ENCODE measurements at regions not wholly inside any gene's neighbourhood (a gene's known extent, or its start where the extent isn't known, plus 50 kb on each side); places are given as distances from the start of the nearest gene placed in this dataset.
A peak's percentile ranks its signal among the peaks of the same experiment; 100 is the strongest.

DNA sequence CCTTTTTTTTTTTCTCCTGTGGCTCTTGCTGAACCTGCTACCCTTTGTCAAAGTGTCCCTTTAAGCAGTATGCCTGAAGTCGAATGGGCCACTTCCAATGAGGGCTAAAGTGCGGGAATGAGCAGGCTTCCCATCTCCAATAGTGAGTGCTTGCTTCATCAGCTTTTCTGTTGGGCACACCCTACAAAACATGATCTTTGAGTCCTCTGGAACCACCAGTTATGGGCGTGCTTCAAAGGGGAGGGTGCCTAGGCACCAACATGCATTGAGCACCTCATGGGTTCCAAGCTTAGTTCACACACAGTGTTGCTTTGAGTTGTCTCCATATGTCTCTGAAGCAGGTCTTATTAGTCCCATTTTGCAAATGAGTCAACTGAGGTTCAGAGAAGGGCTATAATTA, 132.8 kb upstream of the CPEB4 start:
- Histone ChIP-seq H3K4me1 (ENCODE audit: control insufficient read depth in 5 of 5, insufficient read depth in 5 of 5, low read length in 5 of 5) (peaks cover 0 to 5% (median 3%) of the 10 kb centered on the region in 5 donors), H3K27me3 (ENCODE audit: control insufficient read depth in 3 of 3, insufficient read depth in 3 of 3, low read length in 2 of 3) (no peaks in the 10 kb centered on the region), H3K9ac (ENCODE audit: insufficient read depth in 1 of 2, low read length in 2 of 2) (no peak overlapping the region), H3K9me3 (ENCODE audit: control insufficient read depth in 4 of 4, insufficient read depth in 3 of 4, low read length in 3 of 4) (peaks cover 0 to 2% (median 0%) of the 10 kb centered on the region in 4 donors), H3K4me3 (no peak overlapping the region), H3K36me3 (ENCODE audit: control insufficient read depth in 4 of 4, insufficient read depth in 4 of 4, low read length in 4 of 4) (no peaks in the 10 kb centered on the region), H3K27ac (ENCODE audit: low read depth in 1 of 2, low read length in 1 of 2) (no peak overlapping the region)
- ATAC-seq (ENCODE audit: insufficient read depth, low FRiP score) (no peak), DNase-seq (no peak)
- TF ChIP-seq, protein P1, sequence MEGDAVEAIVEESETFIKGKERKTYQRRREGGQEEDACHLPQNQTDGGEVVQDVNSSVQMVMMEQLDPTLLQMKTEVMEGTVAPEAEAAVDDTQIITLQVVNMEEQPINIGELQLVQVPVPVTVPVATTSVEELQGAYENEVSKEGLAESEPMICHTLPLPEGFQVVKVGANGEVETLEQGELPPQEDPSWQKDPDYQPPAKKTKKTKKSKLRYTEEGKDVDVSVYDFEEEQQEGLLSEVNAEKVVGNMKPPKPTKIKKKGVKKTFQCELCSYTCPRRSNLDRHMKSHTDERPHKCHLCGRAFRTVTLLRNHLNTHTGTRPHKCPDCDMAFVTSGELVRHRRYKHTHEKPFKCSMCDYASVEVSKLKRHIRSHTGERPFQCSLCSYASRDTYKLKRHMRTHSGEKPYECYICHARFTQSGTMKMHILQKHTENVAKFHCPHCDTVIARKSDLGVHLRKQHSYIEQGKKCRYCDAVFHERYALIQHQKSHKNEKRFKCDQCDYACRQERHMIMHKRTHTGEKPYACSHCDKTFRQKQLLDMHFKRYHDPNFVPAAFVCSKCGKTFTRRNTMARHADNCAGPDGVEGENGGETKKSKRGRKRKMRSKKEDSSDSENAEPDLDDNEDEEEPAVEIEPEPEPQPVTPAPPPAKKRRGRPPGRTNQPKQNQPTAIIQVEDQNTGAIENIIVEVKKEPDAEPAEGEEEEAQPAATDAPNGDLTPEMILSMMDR (IDR thresholded peaks at IDR 0.05; ENCODE audit: control extremely low read depth, extremely low read depth): no peak
- 93 to 97% methylated on average over 3 of the region's 3 CpGs for WGBS, 2 donors

DNA sequence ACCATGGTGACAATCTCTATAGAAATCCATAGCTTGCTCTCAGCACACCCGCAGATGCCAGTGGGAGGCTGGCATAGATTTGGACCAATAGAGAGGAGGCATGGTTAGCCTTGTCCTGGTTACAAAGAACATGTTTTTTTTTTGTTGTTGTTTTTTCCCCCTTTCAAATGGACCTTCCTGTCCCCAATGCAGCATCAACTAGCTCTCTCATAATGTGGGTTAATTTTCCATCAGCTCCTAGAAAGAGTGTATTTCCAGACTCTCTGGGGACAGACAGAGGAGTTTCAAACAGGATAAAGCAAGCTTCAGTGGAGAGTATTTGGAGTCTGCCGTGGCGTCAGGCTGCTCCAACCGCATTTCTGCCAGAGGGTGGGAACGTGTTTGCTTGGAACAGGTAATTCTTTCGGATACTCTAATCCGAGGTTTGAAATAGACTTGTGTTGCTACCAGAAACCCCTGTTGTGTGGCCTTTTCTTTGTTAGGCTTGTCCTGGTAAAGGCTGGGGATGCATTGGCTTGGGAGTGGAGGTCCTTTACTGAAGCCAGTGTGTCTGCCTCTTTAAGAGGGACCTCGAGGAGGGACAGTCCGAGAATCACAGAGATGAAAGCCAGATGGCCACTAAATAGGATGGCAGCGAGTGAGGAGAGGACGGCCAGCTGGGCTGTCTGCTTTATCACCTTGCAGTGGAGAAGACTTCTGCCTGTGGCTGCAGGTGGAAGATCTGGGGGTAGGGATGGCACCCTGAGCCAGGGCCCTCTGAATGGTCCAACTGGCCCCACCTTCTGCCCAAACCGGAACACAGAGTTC, 130.5 kb upstream of the CPEB4 start:
- Histone ChIP-seq H3K4me3 (no peak overlapping the region), H3K9me3 (ENCODE audit: control insufficient read depth in 4 of 4, insufficient read depth in 3 of 4, low read length in 3 of 4) (peaks cover 0 to 2% (median 0%) of the 10 kb centered on the region in 4 donors), H3K27me3 (ENCODE audit: control insufficient read depth in 3 of 3, insufficient read depth in 3 of 3, low read length in 2 of 3) (no peaks in the 10 kb centered on the region), H3K4me1 (ENCODE audit: control insufficient read depth in 5 of 5, insufficient read depth in 5 of 5, low read length in 5 of 5) (peaks cover 0 to 5% (median 3%) of the 10 kb centered on the region in 5 donors), H3K36me3 (ENCODE audit: control insufficient read depth in 4 of 4, insufficient read depth in 4 of 4, low read length in 4 of 4) (no peaks in the 10 kb centered on the region), H3K9ac (ENCODE audit: insufficient read depth in 1 of 2, low read length in 2 of 2) (no peak overlapping the region), H3K27ac (ENCODE audit: low read depth in 1 of 2, low read length in 1 of 2) (peak overlapping the region in 1 of 2 donors; percentile 20)
- TF ChIP-seq, protein P1 (IDR thresholded peaks at IDR 0.05; ENCODE audit: control extremely low read depth, extremely low read depth): no peak
- no peak for ATAC-seq (ENCODE audit: insufficient read depth, low FRiP score)
- WGBS, 2 donors: 66 to 70% methylated on average over 12 of the region's 12 CpGs
- peak in 1 of 3 donors; percentile 49 for DNase-seq

DNA sequence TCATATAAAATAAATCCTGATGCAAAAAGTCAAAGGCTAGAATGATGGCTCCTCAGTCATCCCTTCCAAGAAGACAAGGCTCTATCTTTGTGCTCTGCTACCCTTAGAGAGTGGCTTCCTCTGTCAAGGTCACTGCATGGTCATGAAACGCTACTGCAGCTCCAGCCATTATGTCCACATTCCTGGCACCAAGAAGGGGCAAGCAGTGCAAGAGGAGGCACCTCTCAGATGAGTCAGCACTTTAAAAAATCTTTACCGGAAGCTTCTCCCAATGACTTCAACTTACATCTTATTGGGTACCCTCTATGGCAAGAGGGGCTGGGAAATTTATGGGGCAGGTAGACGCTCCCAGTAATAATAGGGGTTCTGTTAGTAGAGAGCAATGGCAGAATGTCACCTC, 129.5 kb upstream of the CPEB4 start:
- no peaks in the 10 kb centered on the region for H3K36me3 ChIP-seq (ENCODE audit: control insufficient read depth in 4 of 4, insufficient read depth in 4 of 4, low read length in 4 of 4)
- no peak overlapping the region for H3K27ac ChIP-seq (ENCODE audit: low read depth in 1 of 2, low read length in 1 of 2)
- WGBS, 2 donors: 75 to 81% methylated on average over 3 of the region's 3 CpGs
- TF ChIP-seq, protein P1 (IDR thresholded peaks at IDR 0.05; ENCODE audit: control extremely low read depth, extremely low read depth): no peak
- no peak overlapping the region for H3K4me3 ChIP-seq
- DNase-seq: no peak
- H3K27me3 ChIP-seq (ENCODE audit: control insufficient read depth in 3 of 3, insufficient read depth in 3 of 3, low read length in 2 of 3): no peaks in the 10 kb centered on the region
- ATAC-seq (ENCODE audit: insufficient read depth, low FRiP score): no peak
- peaks cover 0 to 2% (median 0%) of the 10 kb centered on the region in 4 donors for H3K9me3 ChIP-seq (ENCODE audit: control insufficient read depth in 4 of 4, insufficient read depth in 3 of 4, low read length in 3 of 4)
- peaks cover 0 to 5% (median under 1%) of the 10 kb centered on the region in 5 donors for H3K4me1 ChIP-seq (ENCODE audit: control insufficient read depth in 5 of 5, insufficient read depth in 5 of 5, low read length in 5 of 5)
- no peak overlapping the region for H3K9ac ChIP-seq (ENCODE audit: insufficient read depth in 1 of 2, low read length in 2 of 2)

Measured in lung (tissue), 11 donors.